CD4-positive, alpha-beta T cell (primary cell): ENCODE measurements at regions not wholly inside any gene's neighbourhood (a gene's known extent, or its start where the extent isn't known, plus 50 kb on each side); places are given as distances from the start of the nearest gene placed in this dataset.

ENCODE experiments used
- ATAC-seq: fragments of 200-7000 bp; cut with Tn5 transposase; one replicate; pipeline ENCODE4 v1.10.0; 2022; ENCODE audit warnings: mild to moderate bottlenecking; ENCODE audit not compliant: poor library complexity
- CTCF ChIA-PET: fragments of 350-600 bp; sonication (Branson Sonifier 250); formaldehyde crosslinking; loops from one replicate; lab custom pipeline; 2021; ENCODE audit warnings: antibody characterized with exemption, inconsistent platforms; lab: Charles Lee
- POLR2A ChIA-PET: fragments of 350-600 bp; sonication (Branson Sonifier 250); formaldehyde crosslinking; loops from one replicate; lab custom pipeline; 2021; ENCODE audit warnings: antibody characterized with exemption, inconsistent platforms; lab: Charles Lee
- DNase-seq, 14 experiments: peaks; one replicate each; pipeline ENCODE4 v3.0.0-alpha.2; 2013 to 2020; ENCODE audit warnings: mixed read lengths in 2 of 14
- H3K27ac ChIP-seq, 2 donors: one replicate each; pipeline versions ENCODE4 v1.5.1 to v1.7.0; 2013; ENCODE audit warnings: low read length in 2 of 2, low read depth in 1 of 2, mild to moderate bottlenecking in 1 of 2
- H3K27me3 ChIP-seq, 2 experiments: 1 replicate in 1 of 2; 2 replicates in 1 of 2; pipeline versions ENCODE4 v1.6.1 to v1.7.0; 2013; ENCODE audit warnings: low read length in 2 of 2, control low read depth in 1 of 2, mild to moderate bottlenecking in 1 of 2, moderate library complexity in 1 of 2; ENCODE audit not compliant: insufficient read depth in 2 of 2, control insufficient read depth in 1 of 2
- H3K36me3 ChIP-seq: one replicate; pipeline ENCODE4 v1.6.1; 2013; ENCODE audit warnings: low read length, control low read depth; ENCODE audit not compliant: insufficient read depth
- H3K4me1 ChIP-seq: one replicate; pipeline ENCODE4 v1.6.1; 2013; ENCODE audit warnings: low read length, control low read depth; ENCODE audit not compliant: insufficient read depth
- H3K4me3 ChIP-seq: one replicate; pipeline ENCODE4 v1.5.1; 2013; ENCODE audit warnings: mild to moderate bottlenecking, low read length, moderate library complexity
- H3K9me3 ChIP-seq, 2 experiments: 1 replicate in 1 of 2; 2 replicates in 1 of 2; pipeline versions ENCODE4 v1.6.1 to v1.7.0; 2013; ENCODE audit warnings: low read length in 2 of 2, mild to moderate bottlenecking in 2 of 2, control low read depth in 1 of 2, moderate library complexity in 1 of 2; ENCODE audit not compliant: control insufficient read depth in 1 of 2, insufficient read depth in 1 of 2
- H3K27ac Mint-ChIP-seq: one replicate; pipeline ENCODE4 v1.8.0; 2020; ENCODE audit warnings: mixed read lengths
- H3K27me3 Mint-ChIP-seq: one replicate; pipeline ENCODE4 v1.8.0; 2021; ENCODE audit warnings: mixed read lengths
- H3K36me3 Mint-ChIP-seq: one replicate; pipeline ENCODE4 v1.8.0; 2021; ENCODE audit warnings: low read depth, mixed read lengths
- H3K4me1 Mint-ChIP-seq: one replicate; pipeline ENCODE4 v1.8.0; 2021; ENCODE audit warnings: low read depth, mixed read lengths
- H3K4me3 Mint-ChIP-seq: one replicate; pipeline ENCODE4 v1.8.0; 2020; ENCODE audit warnings: mild to moderate bottlenecking, mixed read lengths
- H3K9me3 Mint-ChIP-seq: one replicate; pipeline ENCODE4 v1.8.0; 2020; ENCODE audit warnings: mixed read lengths
- intact Hi-C, 2 experiments: fragments of 100-400 bp; cut with DNase I in 1 of 2; cut with micrococcal nuclease in 1 of 2; formaldehyde crosslinking; loops; one replicate each; pipeline versions ENCODE4 v1.15.1 to v1.9.0; 2023 to 2025; cut with DNase I, micrococcal nuclease
- TF ChIP-seq, protein P1 (sequence below): fragments of 200-600 bp; IDR thresholded peaks from one replicate; pipeline ENCODE4 v1.8.0; 2022; ENCODE audit warnings: antibody characterized with exemption, mild to moderate bottlenecking

DNA sequence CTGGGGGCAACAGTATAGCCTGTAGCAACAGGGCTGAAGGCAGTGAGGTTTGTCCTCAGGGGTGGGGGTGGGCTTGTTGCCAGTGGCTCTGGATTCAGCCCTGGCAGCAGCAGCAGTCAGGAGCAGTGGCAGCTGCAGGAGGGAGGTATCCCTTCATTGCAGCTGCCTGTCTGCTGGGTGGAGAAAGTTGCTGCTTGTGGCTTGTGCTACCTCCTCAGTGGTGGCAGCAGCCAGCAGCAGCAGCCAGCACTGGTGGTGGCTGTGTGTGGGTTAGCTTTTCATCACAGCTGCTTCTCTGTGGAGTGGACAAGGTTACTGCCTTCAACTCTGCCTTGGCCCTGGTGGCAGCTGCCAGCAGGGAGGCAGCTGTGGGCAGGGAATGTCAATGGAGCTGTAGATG, 94.9 kb downstream of the ARL6IP6 start:
- no peak for ATAC-seq
- TF ChIP-seq, protein P1, sequence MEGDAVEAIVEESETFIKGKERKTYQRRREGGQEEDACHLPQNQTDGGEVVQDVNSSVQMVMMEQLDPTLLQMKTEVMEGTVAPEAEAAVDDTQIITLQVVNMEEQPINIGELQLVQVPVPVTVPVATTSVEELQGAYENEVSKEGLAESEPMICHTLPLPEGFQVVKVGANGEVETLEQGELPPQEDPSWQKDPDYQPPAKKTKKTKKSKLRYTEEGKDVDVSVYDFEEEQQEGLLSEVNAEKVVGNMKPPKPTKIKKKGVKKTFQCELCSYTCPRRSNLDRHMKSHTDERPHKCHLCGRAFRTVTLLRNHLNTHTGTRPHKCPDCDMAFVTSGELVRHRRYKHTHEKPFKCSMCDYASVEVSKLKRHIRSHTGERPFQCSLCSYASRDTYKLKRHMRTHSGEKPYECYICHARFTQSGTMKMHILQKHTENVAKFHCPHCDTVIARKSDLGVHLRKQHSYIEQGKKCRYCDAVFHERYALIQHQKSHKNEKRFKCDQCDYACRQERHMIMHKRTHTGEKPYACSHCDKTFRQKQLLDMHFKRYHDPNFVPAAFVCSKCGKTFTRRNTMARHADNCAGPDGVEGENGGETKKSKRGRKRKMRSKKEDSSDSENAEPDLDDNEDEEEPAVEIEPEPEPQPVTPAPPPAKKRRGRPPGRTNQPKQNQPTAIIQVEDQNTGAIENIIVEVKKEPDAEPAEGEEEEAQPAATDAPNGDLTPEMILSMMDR: no peak
- Histone ChIP-seq H3K9me3 (peaks cover 14 to 19% of the 10 kb centered on the region in 2 experiments), H3K4me3 (no peak overlapping the region), H3K36me3 (no peaks in the 10 kb centered on the region), H3K27ac (no peak overlapping the region), H3K4me1 (no peaks in the 10 kb centered on the region), H3K27me3 (peaks cover 0 to 3% of the 10 kb centered on the region in 2 experiments)
- ChIA-PET CTCF (no interaction called here), POLR2A (no interaction called here)
- no peak overlapping the region for H3K27ac Mint-ChIP-seq
- peaks cover 13% of the 10 kb centered on the region for H3K9me3 Mint-ChIP-seq
- H3K4me1 Mint-ChIP-seq: no peaks in the 10 kb centered on the region
- H3K36me3 Mint-ChIP-seq: no peaks in the 10 kb centered on the region
- H3K27me3 Mint-ChIP-seq: peaks cover 16% of the 10 kb centered on the region
- no peak for DNase-seq
- intact Hi-C loops: no loop called here
- no peak overlapping the region for H3K4me3 Mint-ChIP-seq
